ENCODE measurements at regions not wholly inside any gene's neighbourhood (a gene's known extent, or its start where the extent isn't known, plus 50 kb on each side); places are given as distances from the start of the nearest gene placed in this dataset.

DNA sequence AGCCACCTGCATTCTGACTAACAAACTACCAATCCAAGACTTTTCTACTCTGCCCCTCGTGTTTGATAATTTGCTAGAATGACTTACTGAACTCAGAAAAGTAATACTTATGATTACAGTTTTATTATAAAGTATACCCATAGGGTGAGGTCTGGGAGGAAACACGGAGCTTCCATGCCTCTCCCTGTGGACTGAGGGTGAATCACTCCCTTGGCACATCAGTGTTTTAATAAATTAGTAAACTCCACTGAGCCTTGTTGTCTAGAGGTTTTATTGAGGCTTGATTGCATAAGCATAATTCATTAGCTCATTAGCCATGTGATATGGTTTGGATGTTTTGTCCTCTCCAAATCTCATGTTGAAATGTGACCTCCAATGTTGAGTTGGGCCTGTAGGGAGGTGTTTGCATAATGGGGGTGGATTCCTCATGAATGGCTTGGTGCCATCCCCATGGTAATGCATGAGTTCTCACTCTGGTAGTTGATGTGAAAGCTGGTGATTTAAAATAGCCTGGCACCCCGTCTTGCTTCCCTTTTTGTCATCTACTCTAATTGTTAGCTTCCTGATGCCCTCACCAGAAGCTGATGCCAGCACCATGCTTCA is 233.6 kb upstream of the TRPC7 start:
- TF ChIP-seq TAF1 (IDR thresholded peaks at IDR 0.05; ENCODE audit: borderline replicate concordance, insufficient read depth, low read length) (no peak), POLR2AphosphoS5 (IDR thresholded peaks at IDR 0.05; ENCODE audit: low read depth, low read length) (no peak), SIN3A (IDR thresholded peaks at IDR 0.05; ENCODE audit: borderline replicate concordance, insufficient read depth, low read length) (no peak)
- TF ChIP-seq, protein P1, sequence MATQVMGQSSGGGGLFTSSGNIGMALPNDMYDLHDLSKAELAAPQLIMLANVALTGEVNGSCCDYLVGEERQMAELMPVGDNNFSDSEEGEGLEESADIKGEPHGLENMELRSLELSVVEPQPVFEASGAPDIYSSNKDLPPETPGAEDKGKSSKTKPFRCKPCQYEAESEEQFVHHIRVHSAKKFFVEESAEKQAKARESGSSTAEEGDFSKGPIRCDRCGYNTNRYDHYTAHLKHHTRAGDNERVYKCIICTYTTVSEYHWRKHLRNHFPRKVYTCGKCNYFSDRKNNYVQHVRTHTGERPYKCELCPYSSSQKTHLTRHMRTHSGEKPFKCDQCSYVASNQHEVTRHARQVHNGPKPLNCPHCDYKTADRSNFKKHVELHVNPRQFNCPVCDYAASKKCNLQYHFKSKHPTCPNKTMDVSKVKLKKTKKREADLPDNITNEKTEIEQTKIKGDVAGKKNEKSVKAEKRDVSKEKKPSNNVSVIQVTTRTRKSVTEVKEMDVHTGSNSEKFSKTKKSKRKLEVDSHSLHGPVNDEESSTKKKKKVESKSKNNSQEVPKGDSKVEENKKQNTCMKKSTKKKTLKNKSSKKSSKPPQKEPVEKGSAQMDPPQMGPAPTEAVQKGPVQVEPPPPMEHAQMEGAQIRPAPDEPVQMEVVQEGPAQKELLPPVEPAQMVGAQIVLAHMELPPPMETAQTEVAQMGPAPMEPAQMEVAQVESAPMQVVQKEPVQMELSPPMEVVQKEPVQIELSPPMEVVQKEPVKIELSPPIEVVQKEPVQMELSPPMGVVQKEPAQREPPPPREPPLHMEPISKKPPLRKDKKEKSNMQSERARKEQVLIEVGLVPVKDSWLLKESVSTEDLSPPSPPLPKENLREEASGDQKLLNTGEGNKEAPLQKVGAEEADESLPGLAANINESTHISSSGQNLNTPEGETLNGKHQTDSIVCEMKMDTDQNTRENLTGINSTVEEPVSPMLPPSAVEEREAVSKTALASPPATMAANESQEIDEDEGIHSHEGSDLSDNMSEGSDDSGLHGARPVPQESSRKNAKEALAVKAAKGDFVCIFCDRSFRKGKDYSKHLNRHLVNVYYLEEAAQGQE (IDR thresholded peaks at IDR 0.05; ENCODE audit: insufficient read depth in 1 of 2, low read depth in 2 of 2, low read length in 2 of 2): no peak

DNA sequence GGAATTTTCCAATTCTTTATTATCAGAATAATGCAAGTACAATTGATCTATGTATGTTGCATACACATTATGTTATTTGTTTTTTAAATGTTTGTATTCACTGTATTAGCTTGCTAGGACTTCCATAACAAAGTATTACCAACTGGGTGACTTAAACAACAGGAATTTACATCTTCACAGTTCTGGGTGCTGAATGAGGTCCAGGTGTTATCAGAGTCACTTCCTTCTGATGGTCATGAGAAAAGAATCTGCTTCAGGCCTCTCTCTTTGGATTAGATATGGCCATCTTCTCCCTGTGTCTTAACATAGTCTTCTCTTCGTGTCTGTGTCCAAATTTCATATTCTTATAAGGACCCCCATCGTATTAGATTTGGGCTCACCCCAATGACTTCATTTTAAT is 229.1 kb upstream of the TRPC7 start:
- no peak for TF ChIP-seq TAF1 (IDR thresholded peaks at IDR 0.05; ENCODE audit: borderline replicate concordance, insufficient read depth, low read length)
- TF ChIP-seq FOXP2 (optimal IDR thresholded peaks at IDR 0.05; ENCODE audit: borderline replicate concordance, extremely low read depth, extremely low read length, insufficient read depth): no peak
- no peak for TF ChIP-seq POLR2AphosphoS5 (IDR thresholded peaks at IDR 0.05; ENCODE audit: low read depth, low read length)
- no peak for TF ChIP-seq SIN3A (IDR thresholded peaks at IDR 0.05; ENCODE audit: borderline replicate concordance, insufficient read depth, low read length)
- TF ChIP-seq, protein P1 (IDR thresholded peaks at IDR 0.05; ENCODE audit: insufficient read depth in 1 of 2, low read depth in 2 of 2, low read length in 2 of 2): no peak

DNA sequence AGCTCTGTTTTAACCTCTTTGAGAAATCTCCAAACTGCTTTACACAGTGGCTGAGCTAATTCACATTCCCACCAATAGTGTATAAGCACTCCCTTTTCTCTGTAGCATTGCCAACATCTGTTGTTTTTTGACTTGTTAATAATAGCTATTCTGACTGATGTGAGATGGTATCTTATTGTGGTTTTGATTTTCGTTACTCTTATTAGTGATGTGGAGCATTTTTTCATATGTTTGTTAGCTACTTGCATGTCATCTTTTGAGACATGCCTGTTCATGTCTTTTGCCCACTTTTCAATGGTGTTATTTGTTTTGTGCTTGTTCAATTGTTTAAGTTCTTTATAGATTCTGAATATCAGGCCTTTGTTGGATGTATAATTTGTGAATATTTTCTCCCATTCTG is 225.2 kb upstream of the TRPC7 start:
- TF ChIP-seq POLR2AphosphoS5 (IDR thresholded peaks at IDR 0.05; ENCODE audit: low read depth, low read length) (no peak), FOXP2 (optimal IDR thresholded peaks at IDR 0.05; ENCODE audit: borderline replicate concordance, extremely low read depth, extremely low read length, insufficient read depth) (no peak), TAF1 (IDR thresholded peaks at IDR 0.05; ENCODE audit: borderline replicate concordance, insufficient read depth, low read length) (no peak), SIN3A (IDR thresholded peaks at IDR 0.05; ENCODE audit: borderline replicate concordance, insufficient read depth, low read length) (no peak)
- TF ChIP-seq, protein P1 (IDR thresholded peaks at IDR 0.05; ENCODE audit: insufficient read depth in 1 of 2, low read depth in 2 of 2, low read length in 2 of 2): no peak

DNA sequence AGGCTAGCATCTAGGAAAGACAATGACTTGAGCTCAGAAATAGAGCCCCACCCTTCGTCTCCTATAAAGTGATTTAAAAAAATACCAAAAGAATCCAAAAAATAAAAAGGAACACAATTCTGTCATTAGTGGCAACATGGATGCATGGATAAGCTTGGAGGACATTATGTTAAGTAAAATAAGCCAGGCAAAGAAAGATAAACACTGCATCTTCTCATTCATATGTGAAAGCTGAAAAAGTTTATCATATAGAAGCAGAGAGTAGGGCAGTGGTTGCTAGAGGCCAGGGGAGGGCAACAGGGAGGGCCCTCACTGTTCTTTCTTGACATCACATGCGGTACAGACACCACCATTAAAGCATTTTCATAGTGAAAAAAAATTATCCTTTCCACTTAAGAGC is 220.9 kb upstream of the TRPC7 start:
- no peak for TF ChIP-seq SIN3A (IDR thresholded peaks at IDR 0.05; ENCODE audit: borderline replicate concordance, insufficient read depth, low read length)
- TF ChIP-seq, protein P1 (IDR thresholded peaks at IDR 0.05; ENCODE audit: insufficient read depth in 1 of 2, low read depth in 2 of 2, low read length in 2 of 2): no peak
- no peak for TF ChIP-seq TAF1 (IDR thresholded peaks at IDR 0.05; ENCODE audit: borderline replicate concordance, insufficient read depth, low read length)
- no peak for TF ChIP-seq FOXP2 (optimal IDR thresholded peaks at IDR 0.05; ENCODE audit: borderline replicate concordance, extremely low read depth, extremely low read length, insufficient read depth)
- no peak for TF ChIP-seq POLR2AphosphoS5 (IDR thresholded peaks at IDR 0.05; ENCODE audit: low read depth, low read length)

DNA sequence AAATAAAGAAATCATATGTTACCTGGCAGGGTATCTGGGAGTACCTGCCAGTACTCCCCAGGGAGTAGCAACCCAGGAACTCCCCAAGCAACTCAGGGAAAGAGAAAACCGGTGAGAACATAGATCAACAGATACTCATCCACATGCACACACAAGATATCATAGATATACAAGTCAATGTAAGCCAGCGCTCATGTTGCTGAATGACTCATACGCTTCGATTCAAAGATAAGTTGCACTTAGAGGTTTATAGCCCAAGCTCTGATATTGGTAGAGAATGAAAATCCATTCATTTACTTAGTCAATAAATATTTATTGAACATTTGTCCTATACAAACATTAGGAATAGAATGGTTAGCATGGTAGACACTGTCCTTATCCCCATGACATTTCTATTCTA is 219.1 kb upstream of the TRPC7 start:
- TF ChIP-seq TAF1 (IDR thresholded peaks at IDR 0.05; ENCODE audit: borderline replicate concordance, insufficient read depth, low read length) (no peak), POLR2AphosphoS5 (IDR thresholded peaks at IDR 0.05; ENCODE audit: low read depth, low read length) (no peak), FOXP2 (optimal IDR thresholded peaks at IDR 0.05; ENCODE audit: borderline replicate concordance, extremely low read depth, extremely low read length, insufficient read depth) (no peak)
- TF ChIP-seq, protein P1 (IDR thresholded peaks at IDR 0.05; ENCODE audit: insufficient read depth in 1 of 2, low read depth in 2 of 2, low read length in 2 of 2): no peak
